ENCODE measurements at regions not wholly inside any gene's neighbourhood (a gene's known extent, or its start where the extent isn't known, plus 50 kb on each side); places are given as distances from the start of the nearest gene placed in this dataset.

- CTCF ChIA-PET = interaction anchor here (0.9 kb wide), 1 partner anchor 222 kb away, joined by 3 read pairs; no protein-coding TSS in a partner anchor
Measured at GRCh38 chr1:238123201-238123600, 232.5 kb upstream of the ZP4 start.

GRCh38 chr1:238119861-238120260, 229.1 kb upstream of the ZP4 start:
- Histone ChIP-seq H3K4me3 (ENCODE audit: low read depth, low read length) (no peak overlapping the region), H3K36me3 (ENCODE audit: control insufficient read depth in 2 of 2, insufficient read depth in 1 of 2, low read length in 2 of 2) (no peaks in the 10 kb centered on the region), H3K27ac (ENCODE audit: extremely low read depth, low read depth, low read length) (no peak overlapping the region), H3K9me3 (ENCODE audit: control insufficient read depth, insufficient read depth, low read depth, low read length) (no peaks in the 10 kb centered on the region), H3K4me1 (ENCODE audit: control insufficient read depth, insufficient read depth, low read length) (peaks cover 3% of the 10 kb centered on the region; the same call in 1 of the 2 replicates)
- ChIA-PET POLR2A (no interaction called here), CTCF (interaction anchor here (0.7 kb wide), 1 partner anchor 48 kb away, joined by 4 read pairs; no protein-coding TSS in a partner anchor)
- no peak for TF ChIP-seq ZNF791 (tag by site-specific recombination; IDR thresholded peaks at IDR 0.05)

More at GRCh38 chr1:238123201-238123600, 232.5 kb upstream of the ZP4 start:
- Histone ChIP-seq H3K27ac (ENCODE audit: extremely low read depth, low read depth, low read length) (no peak overlapping the region), H3K4me3 (ENCODE audit: low read depth, low read length) (no peak overlapping the region), H3K9me3 (ENCODE audit: control insufficient read depth, insufficient read depth, low read depth, low read length) (no peaks in the 10 kb centered on the region), H3K36me3 (ENCODE audit: control insufficient read depth in 2 of 2, insufficient read depth in 1 of 2, low read length in 2 of 2) (no peaks in the 10 kb centered on the region), H3K4me1 (ENCODE audit: control insufficient read depth, insufficient read depth, low read length) (peaks cover 3% of the 10 kb centered on the region; the same call in 1 of the 2 replicates)
- POLR2A ChIA-PET = no interaction called here
- TF ChIP-seq ZNF155 (tag by site-specific recombination; IDR thresholded peaks at IDR 0.05) (no peak), ZNF449 (tag by site-specific recombination; IDR thresholded peaks at IDR 0.05) (no peak), ZNF610 (tag by site-specific recombination; IDR thresholded peaks at IDR 0.05; ENCODE audit: borderline replicate concordance) (no peak), ZIC2 (tag by site-specific recombination; IDR thresholded peaks at IDR 0.05) (no peak), ZNF529 (tag by site-specific recombination; IDR thresholded peaks at IDR 0.05; ENCODE audit: insufficient replicate concordance) (no peak), ZNF211 (tag by site-specific recombination; IDR thresholded peaks at IDR 0.05; ENCODE audit: low read depth) (no peak), GLI2 (tag by site-specific recombination; IDR thresholded peaks at IDR 0.05; ENCODE audit: borderline replicate concordance, low read depth) (no peak), ZBTB26 (tag by site-specific recombination; optimal IDR thresholded peaks at IDR 0.05) (no peak), KLF1 (tag by site-specific recombination; IDR thresholded peaks at IDR 0.05) (no peak), ZNF112 (tag by site-specific recombination; IDR thresholded peaks at IDR 0.05) (no peak), YY1 (tag by site-specific recombination; IDR thresholded peaks at IDR 0.05) (no peak)

- no peaks in the 10 kb centered on the region for H3K36me3 ChIP-seq (ENCODE audit: control insufficient read depth in 2 of 2, insufficient read depth in 1 of 2, low read length in 2 of 2)
- H3K9me3 ChIP-seq (ENCODE audit: control insufficient read depth, insufficient read depth, low read depth, low read length) = no peaks in the 10 kb centered on the region
- no peak overlapping the region for H3K4me3 ChIP-seq (ENCODE audit: low read depth, low read length)
- no peak overlapping the region for H3K27ac ChIP-seq (ENCODE audit: extremely low read depth, low read depth, low read length)
- peaks cover 3% of the 10 kb centered on the region; the same call in 1 of the 2 replicates for H3K4me1 ChIP-seq (ENCODE audit: control insufficient read depth, insufficient read depth, low read length)
- CTCF ChIA-PET = interaction anchor here (0.6 kb wide), 1 partner anchor 361 kb away, joined by 5 read pairs; no protein-coding TSS in a partner anchor
- POLR2A ChIA-PET = no interaction called here
- TF ChIP-seq ZNF639 (tag by site-specific recombination; IDR thresholded peaks at IDR 0.05) (no peak), GLI4 (tag by site-specific recombination; IDR thresholded peaks at IDR 0.05) (no peak), KLF10 (tag by site-specific recombination; IDR thresholded peaks at IDR 0.05) (no peak), ZNF223 (tag by site-specific recombination; IDR thresholded peaks at IDR 0.05) (no peak), ZNF184 (tag by site-specific recombination; IDR thresholded peaks at IDR 0.05) (no peak), SP7 (tag by site-specific recombination; IDR thresholded peaks at IDR 0.05) (no peak), GFI1B (tag by site-specific recombination; IDR thresholded peaks at IDR 0.05) (no peak), ZNF792 (tag by site-specific recombination; IDR thresholded peaks at IDR 0.05) (no peak), ATF2 (tag by site-specific recombination; IDR thresholded peaks at IDR 0.05; ENCODE audit: low read depth) (no peak)
Measured at GRCh38 chr1:238119060-238119459, 228.3 kb upstream of the ZP4 start.
